H1 (cell line): ENCODE measurements at regions not wholly inside any gene's neighbourhood (a gene's known extent, or its start where the extent isn't known, plus 50 kb on each side); places are given as distances from the start of the nearest gene placed in this dataset.

ENCODE experiments used
- E2F6 ChIP-seq: IDR thresholded peaks from 2 replicates; pipeline ENCODE4 v1.6.1; 2012; ENCODE audit warnings: inconsistent platforms

GRCh38 chr6:23195487-23195886 lies 626.1 kb downstream of the HDGFL1 start (continued):
- TF ChIP-seq E2F6 = no peak
